Stimulated activated effector memory CD8-positive, alpha-beta T cell treated with anti-CD3 and anti-CD28 coated beads, Interleukin-12 subunit alpha, Interleukin-12 subunit beta, amount 100 ng/mL, for 72 hours (primary cell): ENCODE measurements at regions not wholly inside any gene's neighbourhood (a gene's known extent, or its start where the extent isn't known, plus 50 kb on each side); places are given as distances from the start of the nearest gene placed in this dataset.
A peak's percentile ranks its signal among the peaks of the same experiment; 100 is the strongest.

Experiments
- ATAC-seq: fragments of 150-1000 bp; cut with Tn5 transposase; 2 replicates; pipeline ENCODE4 v1.10.0; 2021
- DNase-seq, 2 donors: peaks; one replicate each; pipeline ENCODE4 v3.0.0; 2021 to 2022; ENCODE audit warnings: low spot score in 2 of 2
- H3K27ac Mint-ChIP-seq: one replicate; pipeline ENCODE4 v1.8.0; 2022; ENCODE audit warnings: mild to moderate bottlenecking, mixed read lengths
- H3K36me3 Mint-ChIP-seq: one replicate; pipeline ENCODE4 v1.8.0; 2022; ENCODE audit warnings: mild to moderate bottlenecking, mixed read lengths
- H3K4me1 Mint-ChIP-seq: one replicate; pipeline ENCODE4 v1.8.0; 2022; ENCODE audit warnings: mixed read lengths
- H3K4me3 Mint-ChIP-seq: one replicate; pipeline ENCODE4 v1.8.0; 2022; ENCODE audit warnings: mild to moderate bottlenecking, mixed read lengths
- H3K9me3 Mint-ChIP-seq: one replicate; pipeline ENCODE4 v1.8.0; 2022; ENCODE audit warnings: mixed read lengths

GRCh38 chr15:69652751-69653305 is 200.2 kb downstream of the RPLP1 start:
- no peaks in the 10 kb centered on the region for H3K36me3 Mint-ChIP-seq
- ATAC-seq (peak; percentile 62), DNase-seq (no peak)
- no peaks in the 10 kb centered on the region for H3K9me3 Mint-ChIP-seq
- peaks cover 25% of the 10 kb centered on the region for H3K4me1 Mint-ChIP-seq
- no peak overlapping the region for H3K4me3 Mint-ChIP-seq
- H3K27ac Mint-ChIP-seq, result no peak overlapping the region

- H3K4me1 Mint-ChIP-seq, result peaks cover 27% of the 10 kb centered on the region
- ATAC-seq, result no peak
These were observed 200.7 kb downstream of the RPLP1 start for GRCh38 chr15:69653306-69653705.

GRCh38 chr15:69653846-69654245 is 201.2 kb downstream of the RPLP1 start:
- H3K4me1 Mint-ChIP-seq, result peaks cover 28% of the 10 kb centered on the region
- H3K36me3 Mint-ChIP-seq, result no peaks in the 10 kb centered on the region
- ATAC-seq, result no peak
- no peak overlapping the region for H3K4me3 Mint-ChIP-seq
- no peaks in the 10 kb centered on the region for H3K9me3 Mint-ChIP-seq
- H3K27ac Mint-ChIP-seq, result no peak overlapping the region
- no peak for DNase-seq

More at GRCh38 chr15:69653306-69653705, 200.7 kb downstream of the RPLP1 start:
- Mint-ChIP-seq H3K36me3 (no peaks in the 10 kb centered on the region), H3K27ac (no peak overlapping the region), H3K9me3 (no peaks in the 10 kb centered on the region), H3K4me3 (no peak overlapping the region)
- no peak for DNase-seq

- no peak overlapping the region for H3K4me3 Mint-ChIP-seq
- ATAC-seq, result no peak
- no peak for DNase-seq
- no peaks in the 10 kb centered on the region for H3K9me3 Mint-ChIP-seq
- no peak overlapping the region for H3K27ac Mint-ChIP-seq
- peaks cover 18% of the 10 kb centered on the region for H3K4me1 Mint-ChIP-seq
- H3K36me3 Mint-ChIP-seq, result no peaks in the 10 kb centered on the region
These were observed 203.8 kb downstream of the RPLP1 start for GRCh38 chr15:69656271-69657030.

- Mint-ChIP-seq H3K4me1 (peaks cover 13% of the 10 kb centered on the region), H3K27ac (no peak overlapping the region), H3K9me3 (no peaks in the 10 kb centered on the region), H3K36me3 (no peaks in the 10 kb centered on the region), H3K4me3 (no peak overlapping the region)
- ATAC-seq (no peak), DNase-seq (no peak)
These were observed 205.0 kb downstream of the RPLP1 start for GRCh38 chr15:69657626-69658025.

GRCh38 chr15:69658411-69658945 is 205.9 kb downstream of the RPLP1 start:
- DNase-seq (no peak), ATAC-seq (no peak)
- H3K9me3 Mint-ChIP-seq, result no peaks in the 10 kb centered on the region
- no peaks in the 10 kb centered on the region for H3K36me3 Mint-ChIP-seq
- H3K4me1 Mint-ChIP-seq, result peaks cover 7% of the 10 kb centered on the region
- H3K4me3 Mint-ChIP-seq, result no peak overlapping the region
- H3K27ac Mint-ChIP-seq, result peak overlapping the region; percentile 8

- H3K36me3 Mint-ChIP-seq, result no peaks in the 10 kb centered on the region
- no peak overlapping the region for H3K27ac Mint-ChIP-seq
- peaks cover 5% of the 10 kb centered on the region for H3K4me1 Mint-ChIP-seq
- no peak for DNase-seq
- H3K4me3 Mint-ChIP-seq, result no peak overlapping the region
- no peak for ATAC-seq
- H3K9me3 Mint-ChIP-seq, result no peaks in the 10 kb centered on the region
These were observed 206.9 kb downstream of the RPLP1 start for GRCh38 chr15:69659454-69660050.

GRCh38 chr15:69660114-69660513 is 207.5 kb downstream of the RPLP1 start:
- no peak overlapping the region for H3K27ac Mint-ChIP-seq
- no peak overlapping the region for H3K4me3 Mint-ChIP-seq
- H3K9me3 Mint-ChIP-seq, result no peaks in the 10 kb centered on the region
- H3K36me3 Mint-ChIP-seq, result no peaks in the 10 kb centered on the region
- ATAC-seq (no peak), DNase-seq (no peak)
- H3K4me1 Mint-ChIP-seq, result peaks cover 7% of the 10 kb centered on the region

GRCh38 chr15:69660658-69661405 is 208.2 kb downstream of the RPLP1 start:
- no peaks in the 10 kb centered on the region for H3K36me3 Mint-ChIP-seq
- H3K4me1 Mint-ChIP-seq, result peaks cover 14% of the 10 kb centered on the region
- no peak overlapping the region for H3K4me3 Mint-ChIP-seq
- DNase-seq, result no peak
- no peak for ATAC-seq
- no peaks in the 10 kb centered on the region for H3K9me3 Mint-ChIP-seq
- no peak overlapping the region for H3K27ac Mint-ChIP-seq

- no peak overlapping the region for H3K27ac Mint-ChIP-seq
- no peaks in the 10 kb centered on the region for H3K36me3 Mint-ChIP-seq
- ATAC-seq (no peak), DNase-seq (no peak)
- peaks cover 20% of the 10 kb centered on the region for H3K4me1 Mint-ChIP-seq
- H3K4me3 Mint-ChIP-seq, result no peak overlapping the region
- no peaks in the 10 kb centered on the region for H3K9me3 Mint-ChIP-seq
These were observed 208.8 kb downstream of the RPLP1 start for GRCh38 chr15:69661446-69661845.

GRCh38 chr15:69661871-69662644 is 209.4 kb downstream of the RPLP1 start:
- Mint-ChIP-seq H3K27ac (no peak overlapping the region), H3K4me3 (no peak overlapping the region), H3K36me3 (no peaks in the 10 kb centered on the region), H3K4me1 (peaks cover 24% of the 10 kb centered on the region), H3K9me3 (no peaks in the 10 kb centered on the region)
- DNase-seq, result no peak
- ATAC-seq, result no peak

- Mint-ChIP-seq H3K4me3 (no peak overlapping the region), H3K36me3 (no peaks in the 10 kb centered on the region), H3K4me1 (peaks cover 25% of the 10 kb centered on the region), H3K27ac (peak overlapping the region; percentile 46), H3K9me3 (no peaks in the 10 kb centered on the region)
- no peak for ATAC-seq
- no peak for DNase-seq
These were observed 210.0 kb downstream of the RPLP1 start for GRCh38 chr15:69662645-69663000.

GRCh38 chr15:69663441-69663840 is 210.8 kb downstream of the RPLP1 start:
- ATAC-seq (no peak), DNase-seq (no peak)
- Mint-ChIP-seq H3K4me1 (peaks cover 31% of the 10 kb centered on the region), H3K27ac (peak overlapping the region; percentile 46), H3K4me3 (no peak overlapping the region), H3K36me3 (no peaks in the 10 kb centered on the region), H3K9me3 (no peaks in the 10 kb centered on the region)

GRCh38 chr15:69663982-69664381 is 211.4 kb downstream of the RPLP1 start:
- H3K36me3 Mint-ChIP-seq, result peaks cover 3% of the 10 kb centered on the region
- ATAC-seq (no peak), DNase-seq (no peak)
- no peaks in the 10 kb centered on the region for H3K9me3 Mint-ChIP-seq
- no peak overlapping the region for H3K4me3 Mint-ChIP-seq
- peaks cover 34% of the 10 kb centered on the region for H3K4me1 Mint-ChIP-seq
- no peak overlapping the region for H3K27ac Mint-ChIP-seq
